Natural killer cell treated with Interleukin-12 subunit alpha and Interleukin-12 subunit beta and Interleukin-15 and Interleukin-18, amount 100 ng/mL, for 72 hours (primary cell): ENCODE measurements at regions not wholly inside any gene's neighbourhood (a gene's known extent, or its start where the extent isn't known, plus 50 kb on each side); places are given as distances from the start of the nearest gene placed in this dataset.

Experiments used
- ATAC-seq, 2 donors: fragments of 150-1000 bp; cut with Tn5 transposase in 1 of 2; sonication (Bioruptor Pico), chemical (Tn5 transposase) in 1 of 2; 2 replicates each; pipeline ENCODE4 v1.10.0; 2021
- DNase-seq: peaks from one replicate; pipeline ENCODE4 v3.0.0; 2022; ENCODE audit warnings: low spot score
- H3K27ac Mint-ChIP-seq, 2 donors: 1 replicate in 1 of 2; 2 replicates in 1 of 2; pipeline ENCODE4 v1.8.0; 2022; ENCODE audit warnings: mixed read lengths in 2 of 2, mild to moderate bottlenecking in 1 of 2, moderate library complexity in 1 of 2
- H3K27me3 Mint-ChIP-seq, 2 donors: 1 replicate in 1 of 2; 2 replicates in 1 of 2; pipeline ENCODE4 v1.8.0; 2022; ENCODE audit warnings: mixed read lengths in 2 of 2
- H3K36me3 Mint-ChIP-seq: one replicate; pipeline ENCODE4 v1.8.0; 2022; ENCODE audit warnings: mixed read lengths
- H3K4me1 Mint-ChIP-seq, 2 donors: 1 replicate in 1 of 2; 2 replicates in 1 of 2; pipeline ENCODE4 v1.8.0; 2022; ENCODE audit warnings: low read depth in 2 of 2, mixed read lengths in 2 of 2, mild to moderate bottlenecking in 1 of 2
- H3K4me3 Mint-ChIP-seq: one replicate; pipeline ENCODE4 v1.8.0; 2022; ENCODE audit warnings: mixed read lengths
- H3K9me3 Mint-ChIP-seq: 2 replicates; pipeline ENCODE4 v1.8.0; 2022; ENCODE audit warnings: mixed read lengths

DNA sequence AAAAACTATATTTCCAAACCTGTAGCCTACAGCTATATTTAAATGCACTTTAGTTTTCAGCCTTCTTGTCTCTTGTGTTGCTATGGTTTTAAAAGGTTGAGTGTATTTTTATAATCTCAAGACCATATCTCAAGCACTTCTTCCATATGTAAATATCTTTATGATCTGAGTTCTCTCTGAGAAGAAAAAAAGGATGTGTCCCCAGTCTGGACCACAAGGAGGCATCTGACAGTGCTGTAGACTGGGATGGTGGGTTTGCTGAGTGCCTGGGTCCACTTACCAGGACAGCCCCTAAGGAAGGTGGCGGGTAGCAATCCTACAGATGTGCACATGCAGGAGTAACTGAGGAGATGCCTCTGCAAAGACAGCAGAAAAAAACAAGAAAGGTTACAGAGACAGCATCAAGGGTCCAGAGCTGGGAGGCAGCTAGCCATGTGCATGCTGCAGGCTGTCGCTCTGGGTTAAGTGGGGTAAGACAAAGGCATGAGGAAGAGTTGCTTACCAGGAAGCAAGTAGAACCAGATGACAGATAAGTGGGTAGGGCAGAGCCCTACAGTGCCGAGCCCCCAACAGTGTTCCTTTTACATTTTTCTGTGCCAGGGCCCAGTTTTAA, 70.6 kb upstream of the SNRK start:
- Mint-ChIP-seq H3K27ac (no peak overlapping the region), H3K9me3 (no peaks in the 10 kb centered on the region)
- ATAC-seq = no peak

DNA sequence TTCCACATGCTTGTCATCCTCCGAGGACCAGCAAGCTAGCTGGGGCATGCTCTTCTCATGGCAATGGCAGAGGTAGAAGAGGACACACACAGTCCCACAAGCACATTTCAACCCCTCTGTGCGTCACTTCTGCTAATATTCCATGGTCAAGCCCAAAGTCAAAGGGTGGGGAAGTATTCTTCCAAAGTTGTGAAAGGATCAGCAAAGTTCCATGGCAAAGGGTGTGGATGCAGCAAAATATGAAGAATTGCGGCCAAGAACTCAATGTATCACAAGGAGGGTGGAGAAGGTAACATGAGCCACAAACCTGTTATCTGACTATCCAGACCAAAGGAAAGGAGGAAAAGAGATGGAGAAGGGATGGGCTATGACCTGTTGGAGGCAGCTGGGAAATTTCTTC, 71.2 kb upstream of the SNRK start:
- Mint-ChIP-seq H3K27ac (no peak overlapping the region), H3K4me3 (no peak overlapping the region), H3K9me3 (no peaks in the 10 kb centered on the region), H3K27me3 (peaks cover 0 to 8% of the 10 kb centered on the region in 2 donors), H3K36me3 (no peaks in the 10 kb centered on the region), H3K4me1 (peaks cover 7 to 8% of the 10 kb centered on the region in 2 donors)
- no peak for ATAC-seq
- DNase-seq = no peak

More for the DNA sequence above, 70.6 kb upstream of the SNRK start:
- no peak overlapping the region for H3K4me3 Mint-ChIP-seq
- H3K4me1 Mint-ChIP-seq = peaks cover 7 to 8% of the 10 kb centered on the region in 2 donors
- H3K36me3 Mint-ChIP-seq = no peaks in the 10 kb centered on the region
- H3K27me3 Mint-ChIP-seq = peaks cover 0 to 8% of the 10 kb centered on the region in 2 donors
- no peak for DNase-seq

- Mint-ChIP-seq H3K9me3 (no peaks in the 10 kb centered on the region), H3K36me3 (no peaks in the 10 kb centered on the region), H3K27ac (no peak overlapping the region), H3K4me1 (peaks cover 7 to 8% of the 10 kb centered on the region in 2 donors), H3K4me3 (no peak overlapping the region), H3K27me3 (peaks cover 0 to 8% of the 10 kb centered on the region in 2 donors)
- no peak for ATAC-seq
- no peak for DNase-seq
Measured at GRCh38 chr3:43214616-43215015, 71.7 kb upstream of the SNRK start.

DNA sequence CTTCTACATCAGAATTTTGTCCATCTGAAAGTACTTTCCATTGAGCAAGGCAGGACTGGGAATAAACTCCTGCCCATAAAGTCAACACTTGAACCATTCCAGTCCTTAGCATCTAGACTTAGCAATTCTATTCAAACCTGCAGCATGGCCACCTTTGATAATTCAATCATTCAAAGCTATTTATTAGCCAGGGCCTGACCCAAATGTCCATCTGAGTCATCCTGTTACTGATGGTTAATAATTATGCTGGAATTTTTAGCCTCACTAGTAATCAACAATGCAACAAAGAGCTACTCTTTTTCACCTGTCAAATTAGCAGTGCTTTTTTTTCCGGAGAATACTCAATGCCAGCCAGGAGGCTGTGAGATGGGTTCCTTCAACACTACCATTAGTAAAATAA, 72.7 kb upstream of the SNRK start:
- Mint-ChIP-seq H3K9me3 (no peaks in the 10 kb centered on the region), H3K27ac (no peak overlapping the region), H3K4me1 (peaks cover 7 to 8% of the 10 kb centered on the region in 2 donors), H3K27me3 (peaks cover 0 to 8% of the 10 kb centered on the region in 2 donors), H3K4me3 (no peak overlapping the region), H3K36me3 (no peaks in the 10 kb centered on the region)
- ATAC-seq (no peak), DNase-seq (no peak)

- no peak for DNase-seq
- no peak for ATAC-seq
- H3K36me3 Mint-ChIP-seq = no peaks in the 10 kb centered on the region
- H3K4me3 Mint-ChIP-seq = no peak overlapping the region
- H3K27me3 Mint-ChIP-seq = peaks cover 0 to 8% of the 10 kb centered on the region in 2 donors
- peaks cover 7 to 8% of the 10 kb centered on the region in 2 donors for H3K4me1 Mint-ChIP-seq
- H3K27ac Mint-ChIP-seq = no peak overlapping the region
- no peaks in the 10 kb centered on the region for H3K9me3 Mint-ChIP-seq
Measured at GRCh38 chr3:43212914-43213611, 73.3 kb upstream of the SNRK start.

GRCh38 chr3:43211681-43212080, 74.7 kb upstream of the SNRK start:
- no peak overlapping the region for H3K4me3 Mint-ChIP-seq
- H3K27me3 Mint-ChIP-seq = peaks cover 0 to 8% of the 10 kb centered on the region in 2 donors
- DNase-seq = no peak
- no peak for ATAC-seq
- no peaks in the 10 kb centered on the region for H3K36me3 Mint-ChIP-seq
- peaks cover 6 to 7% of the 10 kb centered on the region in 2 donors for H3K4me1 Mint-ChIP-seq
- no peaks in the 10 kb centered on the region for H3K9me3 Mint-ChIP-seq
- no peak overlapping the region for H3K27ac Mint-ChIP-seq

DNA sequence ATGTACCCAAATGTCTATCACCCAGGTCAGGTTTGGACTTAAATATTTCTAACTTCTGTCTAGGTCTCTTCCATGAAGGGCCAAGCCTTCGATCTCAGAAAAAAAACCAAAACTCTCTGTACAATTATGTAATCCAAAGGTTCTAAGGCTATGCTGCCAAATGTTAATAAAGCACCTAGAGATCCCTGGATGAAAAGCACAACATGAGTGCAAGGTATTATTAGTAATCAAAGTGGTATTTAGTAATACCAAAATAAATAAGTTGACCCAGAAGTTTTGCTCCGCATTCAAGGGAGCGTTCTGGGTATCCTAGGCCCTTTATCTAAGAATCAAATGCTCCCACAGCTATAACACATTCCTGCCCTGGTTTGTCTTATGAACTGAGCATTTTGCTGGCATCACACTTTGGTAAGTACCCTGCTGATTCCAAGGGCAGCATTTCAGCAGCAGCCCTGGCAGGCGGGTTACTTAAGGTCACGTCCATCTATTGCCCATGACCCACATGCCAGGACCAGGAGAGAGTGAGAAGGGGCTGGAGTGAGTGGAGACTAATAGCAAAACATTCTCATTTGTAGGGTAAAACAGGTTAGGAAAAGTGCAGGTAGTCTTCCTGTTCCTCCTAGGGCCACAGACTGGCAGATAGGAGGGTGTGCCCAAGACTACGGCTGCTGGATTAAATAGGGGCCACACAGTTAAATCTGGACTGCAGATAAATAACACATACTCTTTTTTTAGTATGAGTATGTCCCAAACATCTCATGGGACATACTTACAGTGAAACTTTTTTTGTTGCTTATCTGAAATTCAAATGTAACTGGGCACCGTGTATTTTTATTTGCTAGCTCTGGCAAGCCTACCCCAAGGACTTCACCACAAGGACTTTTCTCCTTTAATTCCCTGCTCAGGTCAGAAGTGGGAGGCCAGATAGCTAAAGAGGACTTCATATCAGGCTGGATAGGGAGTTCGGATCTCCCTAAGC, 76.0 kb upstream of the SNRK start:
- H3K27me3 Mint-ChIP-seq = peaks cover 0 to 8% of the 10 kb centered on the region in 2 donors
- H3K36me3 Mint-ChIP-seq = no peaks in the 10 kb centered on the region
- H3K4me1 Mint-ChIP-seq = peaks cover 4 to 6% of the 10 kb centered on the region in 2 donors
- H3K27ac Mint-ChIP-seq = no peak overlapping the region
- DNase-seq = no peak
- no peak overlapping the region for H3K4me3 Mint-ChIP-seq
- no peaks in the 10 kb centered on the region for H3K9me3 Mint-ChIP-seq
- no peak for ATAC-seq

- DNase-seq = no peak
Measured at GRCh38 chr3:43207628-43208085, 78.7 kb upstream of the SNRK start.

GRCh38 chr3:43206632-43207031, 79.7 kb upstream of the SNRK start:
- no peaks in the 10 kb centered on the region for H3K9me3 Mint-ChIP-seq
- no peak overlapping the region for H3K27ac Mint-ChIP-seq
- H3K36me3 Mint-ChIP-seq = no peaks in the 10 kb centered on the region
- peaks cover 0 to 1% of the 10 kb centered on the region in 2 donors for H3K27me3 Mint-ChIP-seq
- H3K4me3 Mint-ChIP-seq = no peak overlapping the region
- ATAC-seq (no peak), DNase-seq (no peak)
- peaks cover 2 to 4% of the 10 kb centered on the region in 2 donors for H3K4me1 Mint-ChIP-seq

More at GRCh38 chr3:43207628-43208085, 78.7 kb upstream of the SNRK start:
- peaks cover 2 to 4% of the 10 kb centered on the region in 2 donors for H3K4me1 Mint-ChIP-seq
- no peak overlapping the region for H3K4me3 Mint-ChIP-seq
- ATAC-seq = no peak
- no peak overlapping the region for H3K27ac Mint-ChIP-seq
- H3K36me3 Mint-ChIP-seq = no peaks in the 10 kb centered on the region
- H3K9me3 Mint-ChIP-seq = no peaks in the 10 kb centered on the region
- peaks cover 0 to 5% of the 10 kb centered on the region in 2 donors for H3K27me3 Mint-ChIP-seq

- Mint-ChIP-seq H3K27me3 (peaks cover 0 to 5% of the 10 kb centered on the region in 2 donors), H3K4me1 (peaks cover 2 to 4% of the 10 kb centered on the region in 2 donors), H3K4me3 (no peak overlapping the region), H3K27ac (no peak overlapping the region), H3K36me3 (no peaks in the 10 kb centered on the region), H3K9me3 (no peaks in the 10 kb centered on the region)
- DNase-seq (no peak), ATAC-seq (no peak)
Measured at GRCh38 chr3:43206105-43206504, 80.2 kb upstream of the SNRK start.

GRCh38 chr3:43203022-43203421, 83.3 kb upstream of the SNRK start:
- H3K36me3 Mint-ChIP-seq = no peaks in the 10 kb centered on the region
- peaks cover 3 to 5% of the 10 kb centered on the region in 2 donors for H3K4me1 Mint-ChIP-seq
- no peaks in the 10 kb centered on the region for H3K9me3 Mint-ChIP-seq
- H3K27me3 Mint-ChIP-seq = peaks cover 0 to 7% of the 10 kb centered on the region in 2 donors
- no peak overlapping the region for H3K4me3 Mint-ChIP-seq
- no peak overlapping the region for H3K27ac Mint-ChIP-seq
- DNase-seq (no peak), ATAC-seq (no peak)

- peaks cover 0 to 7% of the 10 kb centered on the region in 2 donors for H3K27me3 Mint-ChIP-seq
- no peak overlapping the region for H3K4me3 Mint-ChIP-seq
- no peaks in the 10 kb centered on the region for H3K9me3 Mint-ChIP-seq
- peaks cover 0 to 3% of the 10 kb centered on the region in 2 donors for H3K4me1 Mint-ChIP-seq
- H3K36me3 Mint-ChIP-seq = no peaks in the 10 kb centered on the region
- DNase-seq = no peak
- ATAC-seq = no peak
- no peak overlapping the region for H3K27ac Mint-ChIP-seq
Measured at GRCh38 chr3:43201581-43201980, 84.8 kb upstream of the SNRK start.

GRCh38 chr3:43199645-43200306, 86.6 kb upstream of the SNRK start:
- H3K9me3 Mint-ChIP-seq = no peaks in the 10 kb centered on the region
- ATAC-seq = no peak
- H3K4me1 Mint-ChIP-seq = peaks cover 0 to 3% of the 10 kb centered on the region in 2 donors
- no peak overlapping the region for H3K27ac Mint-ChIP-seq
- peaks cover 0 to 7% of the 10 kb centered on the region in 2 donors for H3K27me3 Mint-ChIP-seq
- no peak overlapping the region for H3K4me3 Mint-ChIP-seq
- H3K36me3 Mint-ChIP-seq = no peaks in the 10 kb centered on the region
- no peak for DNase-seq
